Panc1 (cell line): ENCODE measurements at regions not wholly inside any gene's neighbourhood (a gene's known extent, or its start where the extent isn't known, plus 50 kb on each side); places are given as distances from the start of the nearest gene placed in this dataset.

ENCODE experiments used
- ATAC-seq: fragments of 200-7000 bp; cut with Tn5 transposase; 2 replicates; pipeline ENCODE4 v1.9.1; 2020; ENCODE audit warnings: mild to moderate bottlenecking, moderate library complexity
- BruUV-seq: library from RNA; stranded (reverse); fragments of 400-500 nt; replicated peaks from 2 replicates; lab custom pipeline; 2021; lab: Mats Ljungman, UMichigan
- CTCF ChIA-PET: fragments of 300-600 bp; sonication (Branson Sonifier 250); formaldehyde crosslinking; loops from one replicate; lab custom pipeline; 2022; ENCODE audit warnings: antibody characterized with exemption; lab: Charles Lee
- POLR2A ChIA-PET: fragments of 300-600 bp; sonication (Branson Sonifier 250); formaldehyde crosslinking; loops from one replicate; lab custom pipeline; 2022; ENCODE audit warnings: antibody characterized with exemption; lab: Charles Lee
- DNase-seq: peaks from one replicate; pipeline ENCODE4 v3.0.0-alpha.2; 2010; ENCODE audit warnings: low read depth, low spot score
- H3K27ac ChIP-seq: 2 replicates; pipeline ENCODE4 v1.5.1; 2011; ENCODE audit warnings: mild to moderate bottlenecking, low read length, inconsistent platforms
- H3K27me3 ChIP-seq: fragments of 200-500 bp; sonication (Bioruptor generic); 2 replicates; pipeline ENCODE4 v1.6.0; 2014; ENCODE audit warnings: low read length, inconsistent platforms; ENCODE audit not compliant: control insufficient read depth, insufficient read depth
- H3K36me3 ChIP-seq: fragments of 200-500 bp; sonication (Bioruptor generic); 2 replicates; pipeline ENCODE4 v1.5.1; 2014; ENCODE audit warnings: inconsistent platforms, mild to moderate bottlenecking, low read length, moderate library complexity; ENCODE audit not compliant: control insufficient read depth, insufficient read depth
- H3K4me1 ChIP-seq: 2 replicates; pipeline ENCODE4 v1.5.1; 2011; ENCODE audit warnings: inconsistent platforms, mild to moderate bottlenecking, low read length, moderate library complexity; ENCODE audit not compliant: control insufficient read depth, insufficient read depth
- H3K4me3 ChIP-seq, 2 experiments: 2 replicates each; pipeline ENCODE4 v1.5.1; 2011 to 2012; ENCODE audit warnings: low read depth in 2 of 2, low read length in 2 of 2, mild to moderate bottlenecking in 2 of 2, inconsistent platforms in 1 of 2, moderate library complexity in 1 of 2
- H3K9me3 ChIP-seq: fragments of 200-500 bp; sonication (Bioruptor generic); 2 replicates; pipeline ENCODE4 v1.5.1; 2014; ENCODE audit warnings: low read depth, mild to moderate bottlenecking, inconsistent platforms, low read length, moderate library complexity; ENCODE audit not compliant: control insufficient read depth, insufficient read depth
- POLR2AphosphoS5 ChIP-seq: IDR thresholded peaks from 2 replicates; pipeline ENCODE4 v1.6.1; 2012; ENCODE audit warnings: mild to moderate bottlenecking, low read depth, low read length, moderate library complexity
- SIN3A ChIP-seq: IDR thresholded peaks from 2 replicates; pipeline ENCODE4 v1.6.1; 2012; ENCODE audit warnings: low read depth, mild to moderate bottlenecking, low read length, moderate library complexity, borderline replicate concordance; ENCODE audit not compliant: insufficient read depth
- TCF7L2 ChIP-seq: IDR thresholded peaks from 2 replicates; pipeline ENCODE4 v1.6.1; 2011; ENCODE audit warnings: mild to moderate bottlenecking, low read depth, low read length, inconsistent platforms
- in situ Hi-C: cut with HindIII; loops from 2 replicates; pipeline ENCODE4 v1.10.0; 2016; ENCODE audit warnings: low sequenced_read_pairs, low pct_unique_long_range_greater_than_20kb
- intact Hi-C: fragments of 100-400 bp; cut with micrococcal nuclease; formaldehyde crosslinking; loops from one replicate; pipeline ENCODE4 v1.10.0; 2022; ENCODE audit not compliant: unreplicated experiment
- TF ChIP-seq, protein P1 (sequence below), 2 experiments: IDR thresholded peaks; 2 replicates each; pipeline ENCODE4 v1.6.1; 2011 to 2012; ENCODE audit warnings: low read depth in 2 of 2, control low read depth in 1 of 2, low read length in 1 of 2, mild to moderate bottlenecking in 1 of 2, moderate library complexity in 1 of 2; ENCODE audit not compliant: insufficient read depth in 1 of 2
- TF ChIP-seq, protein P2 (sequence below): fragments of 450-650 bp; IDR thresholded peaks from 2 replicates; pipeline ENCODE4 v1.5.1; 2017; ENCODE audit warnings: mild to moderate bottlenecking

DNA sequence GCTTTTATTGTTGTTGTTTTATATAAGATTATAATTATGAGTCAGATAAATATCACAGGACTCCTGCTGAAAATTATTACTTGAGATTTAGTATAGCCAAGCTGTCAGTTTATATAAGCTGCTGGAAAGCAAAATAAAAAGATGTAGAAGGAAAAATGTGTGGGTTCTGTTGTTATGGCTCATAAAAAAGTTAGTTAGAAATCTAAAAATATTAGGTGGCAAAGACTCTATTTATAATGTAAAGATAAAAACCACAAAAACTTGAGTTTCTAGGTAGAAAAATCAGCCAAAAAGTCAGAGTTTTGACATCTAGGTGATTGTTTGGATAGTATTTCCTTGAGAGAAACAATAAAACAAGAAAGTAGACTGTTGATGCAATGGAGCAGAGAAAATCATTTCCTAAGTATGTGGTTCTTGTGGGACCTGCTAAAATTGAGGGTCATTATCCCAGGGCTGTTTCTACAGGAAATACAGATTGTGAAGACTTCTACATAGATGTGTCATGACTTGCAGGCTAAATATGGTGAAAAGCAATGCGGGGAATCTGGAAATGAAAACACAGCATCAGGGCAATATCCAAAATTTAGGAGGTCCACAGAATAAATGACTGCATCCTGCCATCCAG, 1109.6 kb upstream of the CADM2 start:
- Histone ChIP-seq H3K4me3 (no peak overlapping the region), H3K36me3 (no peaks in the 10 kb centered on the region), H3K27ac (no peak overlapping the region), H3K4me1 (no peaks in the 10 kb centered on the region), H3K9me3 (no peaks in the 10 kb centered on the region), H3K27me3 (no peaks in the 10 kb centered on the region)
- POLR2A ChIA-PET, result no interaction called here
- in situ Hi-C loops, result no loop called here
- intact Hi-C loops, result no loop called here
- BruUV-seq, result no TSS peak
- TF ChIP-seq, protein P1, sequence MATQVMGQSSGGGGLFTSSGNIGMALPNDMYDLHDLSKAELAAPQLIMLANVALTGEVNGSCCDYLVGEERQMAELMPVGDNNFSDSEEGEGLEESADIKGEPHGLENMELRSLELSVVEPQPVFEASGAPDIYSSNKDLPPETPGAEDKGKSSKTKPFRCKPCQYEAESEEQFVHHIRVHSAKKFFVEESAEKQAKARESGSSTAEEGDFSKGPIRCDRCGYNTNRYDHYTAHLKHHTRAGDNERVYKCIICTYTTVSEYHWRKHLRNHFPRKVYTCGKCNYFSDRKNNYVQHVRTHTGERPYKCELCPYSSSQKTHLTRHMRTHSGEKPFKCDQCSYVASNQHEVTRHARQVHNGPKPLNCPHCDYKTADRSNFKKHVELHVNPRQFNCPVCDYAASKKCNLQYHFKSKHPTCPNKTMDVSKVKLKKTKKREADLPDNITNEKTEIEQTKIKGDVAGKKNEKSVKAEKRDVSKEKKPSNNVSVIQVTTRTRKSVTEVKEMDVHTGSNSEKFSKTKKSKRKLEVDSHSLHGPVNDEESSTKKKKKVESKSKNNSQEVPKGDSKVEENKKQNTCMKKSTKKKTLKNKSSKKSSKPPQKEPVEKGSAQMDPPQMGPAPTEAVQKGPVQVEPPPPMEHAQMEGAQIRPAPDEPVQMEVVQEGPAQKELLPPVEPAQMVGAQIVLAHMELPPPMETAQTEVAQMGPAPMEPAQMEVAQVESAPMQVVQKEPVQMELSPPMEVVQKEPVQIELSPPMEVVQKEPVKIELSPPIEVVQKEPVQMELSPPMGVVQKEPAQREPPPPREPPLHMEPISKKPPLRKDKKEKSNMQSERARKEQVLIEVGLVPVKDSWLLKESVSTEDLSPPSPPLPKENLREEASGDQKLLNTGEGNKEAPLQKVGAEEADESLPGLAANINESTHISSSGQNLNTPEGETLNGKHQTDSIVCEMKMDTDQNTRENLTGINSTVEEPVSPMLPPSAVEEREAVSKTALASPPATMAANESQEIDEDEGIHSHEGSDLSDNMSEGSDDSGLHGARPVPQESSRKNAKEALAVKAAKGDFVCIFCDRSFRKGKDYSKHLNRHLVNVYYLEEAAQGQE (IDR thresholded peaks at IDR 0.05; ENCODE audit: insufficient read depth in 1 of 2, low read depth in 2 of 2, low read length in 1 of 2), result no peak
- TF ChIP-seq POLR2AphosphoS5 (no peak), TCF7L2 (no peak), SIN3A (no peak)
- TF ChIP-seq, protein P2, sequence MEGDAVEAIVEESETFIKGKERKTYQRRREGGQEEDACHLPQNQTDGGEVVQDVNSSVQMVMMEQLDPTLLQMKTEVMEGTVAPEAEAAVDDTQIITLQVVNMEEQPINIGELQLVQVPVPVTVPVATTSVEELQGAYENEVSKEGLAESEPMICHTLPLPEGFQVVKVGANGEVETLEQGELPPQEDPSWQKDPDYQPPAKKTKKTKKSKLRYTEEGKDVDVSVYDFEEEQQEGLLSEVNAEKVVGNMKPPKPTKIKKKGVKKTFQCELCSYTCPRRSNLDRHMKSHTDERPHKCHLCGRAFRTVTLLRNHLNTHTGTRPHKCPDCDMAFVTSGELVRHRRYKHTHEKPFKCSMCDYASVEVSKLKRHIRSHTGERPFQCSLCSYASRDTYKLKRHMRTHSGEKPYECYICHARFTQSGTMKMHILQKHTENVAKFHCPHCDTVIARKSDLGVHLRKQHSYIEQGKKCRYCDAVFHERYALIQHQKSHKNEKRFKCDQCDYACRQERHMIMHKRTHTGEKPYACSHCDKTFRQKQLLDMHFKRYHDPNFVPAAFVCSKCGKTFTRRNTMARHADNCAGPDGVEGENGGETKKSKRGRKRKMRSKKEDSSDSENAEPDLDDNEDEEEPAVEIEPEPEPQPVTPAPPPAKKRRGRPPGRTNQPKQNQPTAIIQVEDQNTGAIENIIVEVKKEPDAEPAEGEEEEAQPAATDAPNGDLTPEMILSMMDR, result no peak
- ATAC-seq (no peak), DNase-seq (no peak)
- CTCF ChIA-PET, result no interaction called here

DNA sequence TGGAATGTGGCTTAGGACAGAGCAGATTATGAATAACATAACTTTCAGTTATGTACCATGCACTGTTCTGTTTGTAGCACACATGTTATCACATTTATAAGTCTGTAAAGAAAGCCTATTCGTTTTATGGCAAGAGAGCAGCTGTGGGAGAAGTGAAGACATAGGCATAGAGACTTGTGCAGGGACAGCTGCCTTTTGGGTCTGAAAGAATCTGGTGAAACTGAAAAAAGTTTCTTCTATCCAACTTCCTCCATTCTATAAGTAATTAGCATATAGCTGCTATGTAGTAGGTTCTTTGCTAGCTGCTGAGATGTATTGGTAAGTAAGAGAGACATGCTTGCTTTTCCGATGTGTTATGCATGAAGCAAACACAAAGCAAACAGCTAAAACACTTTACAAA, 1095.4 kb upstream of the CADM2 start:
- in situ Hi-C loops, result no loop called here
- TF ChIP-seq, protein P2, result no peak
- TF ChIP-seq POLR2AphosphoS5 (no peak), SIN3A (no peak), TCF7L2 (no peak)
- TF ChIP-seq, protein P1 (IDR thresholded peaks at IDR 0.05; ENCODE audit: insufficient read depth in 1 of 2, low read depth in 2 of 2, low read length in 1 of 2), result no peak
- Histone ChIP-seq H3K27ac (no peak overlapping the region), H3K9me3 (no peaks in the 10 kb centered on the region), H3K4me3 (no peak overlapping the region), H3K4me1 (no peaks in the 10 kb centered on the region), H3K36me3 (no peaks in the 10 kb centered on the region), H3K27me3 (no peaks in the 10 kb centered on the region)
- POLR2A ChIA-PET, result no interaction called here
- DNase-seq (no peak), ATAC-seq (no peak)
- CTCF ChIA-PET, result no interaction called here
- intact Hi-C loops, result no loop called here
- BruUV-seq, result no TSS peak
